ENCODE measurements at regions not wholly inside any gene's neighbourhood (a gene's known extent, or its start where the extent isn't known, plus 50 kb on each side); places are given as distances from the start of the nearest gene placed in this dataset.

GRCh38 chr4:146119845-146120404 is 55.6 kb upstream of the LSM6 start:
- Mint-ChIP-seq H3K4me3 (no peak overlapping the region), H3K4me1 (no peaks in the 10 kb centered on the region), H3K27ac (no peak overlapping the region), H3K27me3 (ENCODE audit: low read depth in 2 of 2) (peaks cover 28 to 66% of the 10 kb centered on the region in 2 donors), H3K36me3 (no peaks in the 10 kb centered on the region), H3K9me3 (no peaks in the 10 kb centered on the region)
- Histone ChIP-seq H3K36me3 (ENCODE audit: control insufficient read depth, insufficient read depth, low read length) (no peaks in the 10 kb centered on the region), H3K4me3 (ENCODE audit: low read length) (no peak overlapping the region), H3K9me3 (ENCODE audit: control insufficient read depth, insufficient read depth, low read length) (no peaks in the 10 kb centered on the region), H3K27me3 (ENCODE audit: control insufficient read depth, insufficient read depth, low read length) (no peaks in the 10 kb centered on the region), H3K4me1 (ENCODE audit: control insufficient read depth, insufficient read depth, low read length) (no peaks in the 10 kb centered on the region), H3K27ac (ENCODE audit: low read length) (no peak overlapping the region)
- intact Hi-C loops (cut with micrococcal nuclease): no loop called here
- ATAC-seq: no peak
- no peak for DNase-seq
- 89% methylated on average over 4 of the region's 6 CpGs for WGBS (ENCODE audit: insufficient coverage)
- TF ChIP-seq CTCF (IDR thresholded peaks at IDR 0.05): no peak

- Mint-ChIP-seq H3K36me3 (no peaks in the 10 kb centered on the region), H3K4me1 (no peaks in the 10 kb centered on the region), H3K9me3 (no peaks in the 10 kb centered on the region), H3K4me3 (no peak overlapping the region), H3K27ac (no peak overlapping the region), H3K27me3 (ENCODE audit: low read depth in 2 of 2) (peaks cover 23 to 34% of the 10 kb centered on the region in 2 donors)
- TF ChIP-seq CTCF (IDR thresholded peaks at IDR 0.05): no peak
- H3K9me3 ChIP-seq (ENCODE audit: control insufficient read depth, insufficient read depth, low read length): no peaks in the 10 kb centered on the region
- H3K4me1 ChIP-seq (ENCODE audit: control insufficient read depth, insufficient read depth, low read length): peaks cover 6% of the 10 kb centered on the region
- H3K27me3 ChIP-seq (ENCODE audit: control insufficient read depth, insufficient read depth, low read length): no peaks in the 10 kb centered on the region
- intact Hi-C loops (cut with micrococcal nuclease): no loop called here
- WGBS (ENCODE audit: insufficient coverage): 88% methylated on average over 8 of the region's 8 CpGs
- H3K36me3 ChIP-seq (ENCODE audit: control insufficient read depth, insufficient read depth, low read length): no peaks in the 10 kb centered on the region
- DNase-seq (no peak), ATAC-seq (no peak)
- H3K27ac ChIP-seq (ENCODE audit: low read length): no peak overlapping the region
- no peak overlapping the region for H3K4me3 ChIP-seq (ENCODE audit: low read length)
These were observed 61.5 kb upstream of the LSM6 start for GRCh38 chr4:146114066-146114465.

GRCh38 chr4:146113171-146113570 is 62.3 kb upstream of the LSM6 start:
- H3K9me3 Mint-ChIP-seq: no peaks in the 10 kb centered on the region
- H3K27ac Mint-ChIP-seq: no peak overlapping the region
- peaks cover 23 to 26% of the 10 kb centered on the region in 2 donors for H3K27me3 Mint-ChIP-seq (ENCODE audit: low read depth in 2 of 2)
- no peak for TF ChIP-seq CTCF (IDR thresholded peaks at IDR 0.05)
- Histone ChIP-seq H3K36me3 (ENCODE audit: control insufficient read depth, insufficient read depth, low read length) (no peaks in the 10 kb centered on the region), H3K27me3 (ENCODE audit: control insufficient read depth, insufficient read depth, low read length) (no peaks in the 10 kb centered on the region), H3K9me3 (ENCODE audit: control insufficient read depth, insufficient read depth, low read length) (no peaks in the 10 kb centered on the region), H3K27ac (ENCODE audit: low read length) (no peak overlapping the region), H3K4me3 (ENCODE audit: low read length) (no peak overlapping the region), H3K4me1 (ENCODE audit: control insufficient read depth, insufficient read depth, low read length) (peaks cover 6% of the 10 kb centered on the region)
- intact Hi-C loops (cut with micrococcal nuclease): no loop called here
- H3K36me3 Mint-ChIP-seq: no peaks in the 10 kb centered on the region
- DNase-seq (no peak), ATAC-seq (no peak)
- H3K4me3 Mint-ChIP-seq: no peak overlapping the region
- no peaks in the 10 kb centered on the region for H3K4me1 Mint-ChIP-seq
- WGBS (ENCODE audit: insufficient coverage): 93% methylated on average over 9 of the region's 10 CpGs

DNA sequence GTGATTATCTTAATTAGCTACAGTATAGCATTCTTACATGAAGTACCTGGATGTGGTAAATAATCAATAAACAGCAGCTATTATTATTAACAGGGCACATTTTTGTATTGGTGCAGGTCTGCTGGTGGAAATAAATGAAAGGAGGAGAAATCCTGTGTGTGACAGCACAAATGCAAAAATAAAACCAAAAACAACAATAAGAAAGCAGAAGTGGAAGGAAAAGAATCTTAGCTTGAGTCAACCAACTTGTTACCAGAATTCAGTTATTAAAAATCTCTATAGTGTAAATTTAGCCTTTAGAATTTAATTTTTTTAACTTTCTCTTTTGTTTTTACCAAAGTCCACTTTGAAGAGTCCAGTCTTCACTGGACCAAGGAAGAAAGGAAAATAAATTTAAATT is 63.1 kb upstream of the LSM6 start:
- Mint-ChIP-seq H3K36me3 (no peaks in the 10 kb centered on the region), H3K27ac (no peak overlapping the region)

More for the DNA sequence above, 63.1 kb upstream of the LSM6 start:
- H3K27me3 Mint-ChIP-seq (ENCODE audit: low read depth in 2 of 2): peaks cover 18 to 23% of the 10 kb centered on the region in 2 donors
- no peaks in the 10 kb centered on the region for H3K27me3 ChIP-seq (ENCODE audit: control insufficient read depth, insufficient read depth, low read length)
- H3K36me3 ChIP-seq (ENCODE audit: control insufficient read depth, insufficient read depth, low read length): no peaks in the 10 kb centered on the region
- intact Hi-C loops (cut with micrococcal nuclease): no loop called here
- H3K4me3 ChIP-seq (ENCODE audit: low read length): no peak overlapping the region
- ATAC-seq: no peak
- H3K4me1 Mint-ChIP-seq: no peaks in the 10 kb centered on the region
- H3K4me1 ChIP-seq (ENCODE audit: control insufficient read depth, insufficient read depth, low read length): peaks cover 6% of the 10 kb centered on the region
- H3K9me3 Mint-ChIP-seq: no peaks in the 10 kb centered on the region
- no peak overlapping the region for H3K27ac ChIP-seq (ENCODE audit: low read length)
- no peak for TF ChIP-seq CTCF (IDR thresholded peaks at IDR 0.05)
- no peaks in the 10 kb centered on the region for H3K9me3 ChIP-seq (ENCODE audit: control insufficient read depth, insufficient read depth, low read length)
- DNase-seq: no peak
- no peak overlapping the region for H3K4me3 Mint-ChIP-seq
